ENCODE measurements at regions not wholly inside any gene's neighbourhood (a gene's known extent, or its start where the extent isn't known, plus 50 kb on each side); places are given as distances from the start of the nearest gene placed in this dataset.

- DNase-seq, result no peak
Observed at GRCh38 chrX:20596856-20597255, 330.1 kb upstream of the RPS6KA3 start.

- DNase-seq, result no peak
Observed at GRCh38 chrX:20595928-20596575, 329.3 kb upstream of the RPS6KA3 start.

GRCh38 chrX:20594985-20595384 lies 328.3 kb upstream of the RPS6KA3 start:
- no peak for DNase-seq

GRCh38 chrX:20593836-20594235 lies 327.1 kb upstream of the RPS6KA3 start:
- no peak for DNase-seq

GRCh38 chrX:20593402-20593801 lies 326.7 kb upstream of the RPS6KA3 start:
- DNase-seq, result no peak

GRCh38 chrX:20591246-20591645 lies 324.5 kb upstream of the RPS6KA3 start:
- no peak for DNase-seq

- no peak for DNase-seq
Observed at GRCh38 chrX:20585782-20586181, 319.1 kb upstream of the RPS6KA3 start.

- no peak for DNase-seq
Observed at GRCh38 chrX:20571611-20572010, 304.9 kb upstream of the RPS6KA3 start.

- no peak for DNase-seq
Observed at GRCh38 chrX:20567108-20567507, 300.4 kb upstream of the RPS6KA3 start.

GRCh38 chrX:20547611-20548051 lies 280.9 kb upstream of the RPS6KA3 start:
- no peak for DNase-seq

- no peak for DNase-seq
Observed at GRCh38 chrX:20545538-20545937, 278.8 kb upstream of the RPS6KA3 start.

GRCh38 chrX:20542072-20542471 lies 275.4 kb upstream of the RPS6KA3 start:
- DNase-seq, result no peak

- no peak for DNase-seq
Observed at GRCh38 chrX:20538974-20539373, 272.3 kb upstream of the RPS6KA3 start.

GRCh38 chrX:20531667-20532066 lies 265.0 kb upstream of the RPS6KA3 start:
- no peak for DNase-seq

GRCh38 chrX:20530406-20530921 lies 263.8 kb upstream of the RPS6KA3 start:
- peak; percentile 23 for DNase-seq

GRCh38 chrX:20529711-20530110 lies 263.0 kb upstream of the RPS6KA3 start:
- DNase-seq, result no peak

- no peak for DNase-seq
Observed at GRCh38 chrX:20529301-20529700, 262.6 kb upstream of the RPS6KA3 start.

GRCh38 chrX:20527558-20528011 lies 260.9 kb upstream of the RPS6KA3 start:
- DNase-seq, result no peak

GRCh38 chrX:20527041-20527440 lies 260.3 kb upstream of the RPS6KA3 start:
- DNase-seq, result no peak

- no peak for DNase-seq
Observed at GRCh38 chrX:20523626-20524312, 257.1 kb upstream of the RPS6KA3 start.

- no peak for DNase-seq
Observed at GRCh38 chrX:20522420-20522819, 255.7 kb upstream of the RPS6KA3 start.

- no peak for DNase-seq
Observed at GRCh38 chrX:20521222-20521621, 254.5 kb upstream of the RPS6KA3 start.

- DNase-seq, result no peak
Observed at GRCh38 chrX:20519826-20520225, 253.1 kb upstream of the RPS6KA3 start.

- no peak for DNase-seq
Observed at GRCh38 chrX:20519146-20519545, 252.4 kb upstream of the RPS6KA3 start.

Measured in CD4-positive, alpha-beta T cell treated with Interferon gamma for 1 hour (primary cell).